GM19239 (cell line): ENCODE measurements at regions not wholly inside any gene's neighbourhood (a gene's known extent, or its start where the extent isn't known, plus 50 kb on each side); places are given as distances from the start of the nearest gene placed in this dataset.
"Not testable (repeated sequence)": the region's sequence is repeated elsewhere in the genome, so short reads cannot be mapped to it uniquely, and the experiment has no call there.

Experiments used
- DNase-seq: peaks from one replicate; pipeline ENCODE4 v3.0.0; 2011; ENCODE audit warnings: low spot score; ENCODE audit not compliant: insufficient read length
- FAIRE-seq: peaks from 2 replicates; lab custom pipeline; 2011; peaks lifted over from hg19 to GRCh38; lab: Jason Lieb, UNC

- DNase-seq, result no peak
- FAIRE-seq, result no peak
Observed at GRCh38 chr3:159032311-159032710, 230.5 kb downstream of the MFSD1 start.

- FAIRE-seq, result no peak
- no peak for DNase-seq
Observed at GRCh38 chr3:159038405-159038804, 236.6 kb downstream of the MFSD1 start.

GRCh38 chr3:159039286-159039685 is 237.4 kb downstream of the MFSD1 start:
- no peak for FAIRE-seq
- DNase-seq, result no peak

- DNase-seq, result no peak
- no peak for FAIRE-seq
Observed at GRCh38 chr3:159045279-159045885, 243.5 kb downstream of the MFSD1 start.

GRCh38 chr3:159047361-159047760 is 245.5 kb downstream of the MFSD1 start:
- FAIRE-seq (no peak), DNase-seq (no peak)

GRCh38 chr3:159052494-159052893 is 250.6 kb downstream of the MFSD1 start:
- DNase-seq, FAIRE-seq: not testable (repeated sequence)

GRCh38 chr3:159057621-159058020 is 255.8 kb downstream of the MFSD1 start:
- DNase-seq (no peak), FAIRE-seq (no peak)

GRCh38 chr3:159058859-159059258 is 257.0 kb downstream of the MFSD1 start:
- no peak for DNase-seq
- FAIRE-seq, result no peak

- FAIRE-seq, result no peak
- DNase-seq, result no peak
Observed at GRCh38 chr3:159059395-159059794, 257.5 kb downstream of the MFSD1 start.

GRCh38 chr3:159062734-159063410 is 261.0 kb downstream of the MFSD1 start:
- DNase-seq (no peak), FAIRE-seq (no peak)

- DNase-seq (no peak), FAIRE-seq (no peak)
Observed at GRCh38 chr3:159069091-159069490, 267.2 kb downstream of the MFSD1 start, which contains the start of gene IQCJ. Gene IQCJ (plus strand): TSS chr3:159069319.

- FAIRE-seq (no peak), DNase-seq (no peak)
Observed at GRCh38 chr3:159069866-159070425, 268.1 kb downstream of the MFSD1 start.

GRCh38 chr3:159074756-159075701 is 273.2 kb downstream of the MFSD1 start:
- no peak for FAIRE-seq
- no peak for DNase-seq

- DNase-seq (no peak), FAIRE-seq (no peak)
Observed at GRCh38 chr3:159077860-159078259, 276.0 kb downstream of the MFSD1 start.

- FAIRE-seq, result no peak
- DNase-seq, result no peak
Observed at GRCh38 chr3:159080256-159080655, 278.4 kb downstream of the MFSD1 start.

GRCh38 chr3:159080821-159081220 is 279.0 kb downstream of the MFSD1 start:
- DNase-seq (no peak), FAIRE-seq (no peak)

- FAIRE-seq (no peak), DNase-seq (no peak)
Observed at GRCh38 chr3:159082519-159082918, 280.7 kb downstream of the MFSD1 start.

- DNase-seq (no peak), FAIRE-seq (no peak)
Observed at GRCh38 chr3:159091936-159092335, 290.1 kb downstream of the MFSD1 start.

GRCh38 chr3:159102001-159102400 is 300.1 kb downstream of the MFSD1 start:
- FAIRE-seq, result no peak
- no peak for DNase-seq

GRCh38 chr3:159112724-159113123 is 310.9 kb downstream of the MFSD1 start:
- FAIRE-seq (no peak), DNase-seq (no peak)
